HCT116 (cell line): ENCODE measurements at regions not wholly inside any gene's neighbourhood (a gene's known extent, or its start where the extent isn't known, plus 50 kb on each side); places are given as distances from the start of the nearest gene placed in this dataset.
"Not testable (repeated sequence)": the region's sequence is repeated elsewhere in the genome, so short reads cannot be mapped to it uniquely, and the experiment has no call there.

Experiments
- ATAC-seq: fragments of 200-7000 bp; cut with Tn5 transposase; 2 replicates; pipeline ENCODE4 v1.9.1; 2020; ENCODE audit warnings: mild to moderate bottlenecking, moderate library complexity
- BruUV-seq: library from RNA; stranded (reverse); fragments of 400-500 nt; replicated peaks from 2 replicates; lab custom pipeline; 2021; lab: Mats Ljungman, UMichigan
- CTCF ChIA-PET: fragments of 300-600 bp; sonication (Branson Sonifier 250); formaldehyde crosslinking; loops from one replicate; lab custom pipeline; 2021; ENCODE audit warnings: antibody characterized with exemption; lab: Charles Lee
- POLR2A ChIA-PET: fragments of 300-600, 350-600 bp; sonication (Branson Sonifier 250); formaldehyde crosslinking; loops from one replicate; lab custom pipeline; 2021; ENCODE audit warnings: antibody characterized with exemption; lab: Charles Lee
- RAD21 ChIA-PET, 2 experiments: fragments of 300-600 bp; sonication (Branson Sonifier 250); formaldehyde crosslinking; loops; one replicate each; lab custom pipeline; 2023; ENCODE audit warnings: low total read pairs in 2 of 2; ENCODE audit not compliant: uncharacterized antibody in 2 of 2, unreplicated experiment in 2 of 2, low non-redundant PET in 1 of 2; lab: Charles Lee
- DNase-seq: peaks from one replicate; pipeline ENCODE4 v3.0.0-alpha.2; 2010; ENCODE audit warnings: low read depth, low spot score
- H2AFZ ChIP-seq: fragments of 200-600 bp; shearing (Covaris generic), sonication (generic); 2 replicates; pipeline ENCODE4 v1.6.1; 2017; ENCODE audit warnings: low read depth, mixed run types, mixed read lengths, antibody characterized with exemption, low read length; ENCODE audit not compliant: poor library complexity, severe bottlenecking
- H3K27ac ChIP-seq: 2 replicates; pipeline ENCODE4 v1.5.1; 2012; ENCODE audit warnings: low read depth, low read length
- H3K27me3 ChIP-seq: fragments of 200-600 bp; sonication (generic); 2 replicates; pipeline ENCODE4 v1.6.1; 2016; ENCODE audit warnings: mixed run types, low read length, mixed read lengths; ENCODE audit not compliant: insufficient read depth
- H3K36me3 ChIP-seq, 2 experiments: fragments of 200-500 bp in 1 of 2; fragments of 200-600 bp in 1 of 2; sonication (Bioruptor generic) in 1 of 2; sonication (generic) in 1 of 2; 2 replicates each; pipeline versions ENCODE4 v1.5.1 to v1.6.1; 2014 to 2016; ENCODE audit warnings: low read length in 2 of 2, inconsistent platforms in 1 of 2, mixed read lengths in 1 of 2, mixed run types in 1 of 2; ENCODE audit not compliant: insufficient read depth in 2 of 2, control insufficient read depth in 1 of 2
- H3K4me1 ChIP-seq, 2 experiments: fragments of 200-600 bp in 1 of 2; sonication (generic) in 1 of 2; 2 replicates each; pipeline versions ENCODE4 v1.5.1 to v1.6.1; 2012 to 2017; ENCODE audit warnings: low read length in 2 of 2, inconsistent platforms in 1 of 2, mild to moderate bottlenecking in 1 of 2, mixed read lengths in 1 of 2, mixed run types in 1 of 2, moderate library complexity in 1 of 2; ENCODE audit not compliant: insufficient read depth in 2 of 2, control insufficient read depth in 1 of 2
- H3K4me2 ChIP-seq: fragments of 200-600 bp; sonication (generic); 2 replicates; pipeline ENCODE4 v1.6.1; 2017; ENCODE audit warnings: mixed run types, low read length, mixed read lengths
- H3K4me3 ChIP-seq, 2 experiments: fragments of 200-600 bp in 1 of 2; sonication (generic) in 1 of 2; replicated peaks in 1 of 2; 2 replicates each; pipeline ENCODE4 v1.5.1; 2011 to 2016; ENCODE audit warnings: low read length in 2 of 2, control low read depth in 1 of 2, low read depth in 1 of 2, mild to moderate bottlenecking in 1 of 2, mixed read lengths in 1 of 2, mixed run types in 1 of 2
- H3K79me2 ChIP-seq: fragments of 200-600 bp; sonication (generic); 2 replicates; pipeline ENCODE4 v1.6.1; 2017; ENCODE audit warnings: mild to moderate bottlenecking, mixed run types, low read length, moderate library complexity, mixed read lengths; ENCODE audit not compliant: insufficient read depth
- H3K9ac ChIP-seq: fragments of 200-600 bp; sonication (generic); 2 replicates; pipeline ENCODE4 v1.6.1; 2016; ENCODE audit warnings: low read length, mixed read lengths
- H3K9me2 ChIP-seq: fragments of 200-600 bp; sonication (generic), shearing (Covaris generic); 2 replicates; pipeline ENCODE4 v1.6.1; 2017; ENCODE audit warnings: mixed run types, mild to moderate bottlenecking, moderate library complexity; ENCODE audit not compliant: insufficient read depth
- H3K9me3 ChIP-seq, 2 experiments: fragments of 200-500 bp in 1 of 2; fragments of 200-600 bp in 1 of 2; sonication (Bioruptor generic) in 1 of 2; sonication (generic) in 1 of 2; 2 replicates each; pipeline ENCODE4 v1.6.1; 2014 to 2017; ENCODE audit warnings: low read length in 2 of 2, mixed read lengths in 2 of 2, inconsistent platforms in 1 of 2, low read depth in 1 of 2, mild to moderate bottlenecking in 1 of 2, mixed run types in 1 of 2, moderate library complexity in 1 of 2; ENCODE audit not compliant: control insufficient read depth in 1 of 2, insufficient read depth in 1 of 2
- H4K20me1 ChIP-seq: fragments of 200-600 bp; sonication (generic), shearing (Covaris generic); 2 replicates; pipeline ENCODE4 v1.6.1; 2017; ENCODE audit warnings: mixed run types, mild to moderate bottlenecking, moderate library complexity; ENCODE audit not compliant: insufficient read depth
- CEBPB ChIP-seq: IDR thresholded peaks from 2 replicates; pipeline ENCODE4 v1.6.1; 2012; ENCODE audit warnings: low read depth
- CTCF ChIP-seq, 3 experiments: fragments of 200-600 bp in 1 of 3; sonication (generic) in 1 of 3; IDR thresholded peaks in 2 of 3; conservative IDR thresholded peaks in 1 of 3; 2 replicates each; pipeline ENCODE4 v1.5.1; 2012 to 2017; ENCODE audit warnings: low read depth in 2 of 3, low read length in 2 of 3, antibody characterized with exemption in 1 of 3, borderline replicate concordance in 1 of 3, control low read depth in 1 of 3, mild to moderate bottlenecking in 1 of 3, mixed read lengths in 1 of 3, mixed run types in 1 of 3, moderate library complexity in 1 of 3; ENCODE audit not compliant: insufficient read depth in 1 of 3
- JUND ChIP-seq: IDR thresholded peaks from 2 replicates; pipeline ENCODE4 v1.6.1; 2012
- REST ChIP-seq: IDR thresholded peaks from 2 replicates; pipeline ENCODE4 v1.6.1; 2012; ENCODE audit warnings: low read depth
- SP1 ChIP-seq: IDR thresholded peaks from 2 replicates; pipeline ENCODE4 v1.6.1; 2012; ENCODE audit warnings: low read depth
- YY1 ChIP-seq: IDR thresholded peaks from 2 replicates; pipeline ENCODE4 v1.6.1; 2011; ENCODE audit warnings: low read length, low read depth, moderate library complexity, mild to moderate bottlenecking; ENCODE audit not compliant: insufficient replicate concordance; ENCODE audit errors: extremely low read depth
- ZBTB33 ChIP-seq: IDR thresholded peaks from 2 replicates; pipeline ENCODE4 v1.6.1; 2011; ENCODE audit warnings: mild to moderate bottlenecking, low read length, moderate library complexity; ENCODE audit not compliant: insufficient replicate concordance; ENCODE audit errors: extremely low read depth
- intact Hi-C: fragments of 100-400 bp; cut with micrococcal nuclease; formaldehyde crosslinking; loops from 2 replicates; pipeline ENCODE4 v1.10.0; 2022

- peaks cover 16% of the 10 kb centered on the region for H3K27me3 ChIP-seq
- H3K9me3 ChIP-seq, H4K20me1 ChIP-seq, H3K27ac ChIP-seq, RAD21 ChIA-PET, H3K79me2 ChIP-seq, ATAC-seq, intact Hi-C loops, POLR2A ChIA-PET, H3K9ac ChIP-seq, BruUV-seq, DNase-seq, H3K4me3 ChIP-seq, CTCF ChIA-PET, H3K4me2 ChIP-seq, H3K36me3 ChIP-seq, H3K9me2 ChIP-seq, H2AFZ ChIP-seq, H3K4me1 ChIP-seq: not testable (repeated sequence)
Measured at GRCh38 chr5:112590858-112591257, 146.8 kb upstream of the APC start.

GRCh38 chr5:112594095-112594850 is 143.4 kb upstream of the APC start:
- peaks cover 42% of the 10 kb centered on the region for H3K27me3 ChIP-seq
- no peaks in the 10 kb centered on the region for H3K36me3 ChIP-seq
- H2AFZ ChIP-seq, result no peak overlapping the region
- no peak overlapping the region for H3K4me2 ChIP-seq
- ChIA-PET POLR2A (no interaction called here), CTCF (no interaction called here), RAD21 (no interaction called here)
- H3K79me2 ChIP-seq, result no peaks in the 10 kb centered on the region
- H3K4me1 ChIP-seq, result no peaks in the 10 kb centered on the region
- H3K9me3 ChIP-seq, result no peaks in the 10 kb centered on the region
- DNase-seq (no peak), ATAC-seq (no peak)
- no peak for TF ChIP-seq SP1
- no peak for TF ChIP-seq REST
- no peak for TF ChIP-seq CEBPB
- no peak for TF ChIP-seq YY1
- no peak for TF ChIP-seq ZBTB33
- no peak for TF ChIP-seq CTCF (IDR thresholded peaks at IDR 0.05 in 2 of 3, conservative IDR thresholded peaks at IDR 0.05 in 1 of 3; ENCODE audit: borderline replicate concordance in 1 of 3, insufficient read depth in 1 of 3, low read depth in 2 of 3, low read length in 2 of 3)
- TF ChIP-seq JUND, result no peak
- no peaks in the 10 kb centered on the region for H3K9me2 ChIP-seq
- BruUV-seq, result no TSS peak
- H4K20me1 ChIP-seq, result no peaks in the 10 kb centered on the region
- H3K27ac ChIP-seq, result no peak overlapping the region
- no peak overlapping the region for H3K9ac ChIP-seq
- intact Hi-C loops, result no loop called here
- no peak overlapping the region for H3K4me3 ChIP-seq
